ENCODE measurements at regions not wholly inside any gene's neighbourhood (a gene's known extent, or its start where the extent isn't known, plus 50 kb on each side); places are given as distances from the start of the nearest gene placed in this dataset.
"Not testable (repeated sequence)": the region's sequence is repeated elsewhere in the genome, so short reads cannot be mapped to it uniquely, and the experiment has no call there.

DNA sequence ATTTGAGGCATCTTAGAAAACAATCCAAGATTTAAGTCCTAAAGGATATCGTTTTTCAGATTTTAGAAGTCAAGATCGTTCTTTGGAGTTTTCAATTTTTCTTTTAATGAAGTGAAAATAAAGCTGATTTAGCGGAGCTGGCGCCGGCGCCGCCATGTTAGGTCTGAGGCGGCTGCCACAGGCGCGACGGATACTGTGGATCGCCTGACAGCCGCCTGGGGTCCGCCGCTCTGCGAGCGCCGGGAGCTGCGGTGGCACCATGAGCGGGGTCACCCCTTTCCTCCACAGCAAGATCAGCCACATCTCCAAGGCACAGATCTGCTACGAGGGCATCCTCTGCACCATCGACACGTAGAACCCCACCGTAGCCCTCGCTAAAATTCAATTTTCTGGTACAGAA lies 247.2 kb downstream of the GJA1 start:
- Mint-ChIP-seq H3K27me3 (ENCODE audit: low read depth) (no peaks in the 10 kb centered on the region), H3K36me3 (ENCODE audit: low read depth) (no peaks in the 10 kb centered on the region), H3K4me3 (no peak overlapping the region), H3K9me3 (peaks cover 2% of the 10 kb centered on the region), H3K27ac (no peak overlapping the region), H3K4me1 (no peaks in the 10 kb centered on the region)
- TF ChIP-seq, protein P1, sequence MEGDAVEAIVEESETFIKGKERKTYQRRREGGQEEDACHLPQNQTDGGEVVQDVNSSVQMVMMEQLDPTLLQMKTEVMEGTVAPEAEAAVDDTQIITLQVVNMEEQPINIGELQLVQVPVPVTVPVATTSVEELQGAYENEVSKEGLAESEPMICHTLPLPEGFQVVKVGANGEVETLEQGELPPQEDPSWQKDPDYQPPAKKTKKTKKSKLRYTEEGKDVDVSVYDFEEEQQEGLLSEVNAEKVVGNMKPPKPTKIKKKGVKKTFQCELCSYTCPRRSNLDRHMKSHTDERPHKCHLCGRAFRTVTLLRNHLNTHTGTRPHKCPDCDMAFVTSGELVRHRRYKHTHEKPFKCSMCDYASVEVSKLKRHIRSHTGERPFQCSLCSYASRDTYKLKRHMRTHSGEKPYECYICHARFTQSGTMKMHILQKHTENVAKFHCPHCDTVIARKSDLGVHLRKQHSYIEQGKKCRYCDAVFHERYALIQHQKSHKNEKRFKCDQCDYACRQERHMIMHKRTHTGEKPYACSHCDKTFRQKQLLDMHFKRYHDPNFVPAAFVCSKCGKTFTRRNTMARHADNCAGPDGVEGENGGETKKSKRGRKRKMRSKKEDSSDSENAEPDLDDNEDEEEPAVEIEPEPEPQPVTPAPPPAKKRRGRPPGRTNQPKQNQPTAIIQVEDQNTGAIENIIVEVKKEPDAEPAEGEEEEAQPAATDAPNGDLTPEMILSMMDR (IDR thresholded peaks at IDR 0.05; ENCODE audit: unreplicated experiment in 3 of 3) = no peak

DNA sequence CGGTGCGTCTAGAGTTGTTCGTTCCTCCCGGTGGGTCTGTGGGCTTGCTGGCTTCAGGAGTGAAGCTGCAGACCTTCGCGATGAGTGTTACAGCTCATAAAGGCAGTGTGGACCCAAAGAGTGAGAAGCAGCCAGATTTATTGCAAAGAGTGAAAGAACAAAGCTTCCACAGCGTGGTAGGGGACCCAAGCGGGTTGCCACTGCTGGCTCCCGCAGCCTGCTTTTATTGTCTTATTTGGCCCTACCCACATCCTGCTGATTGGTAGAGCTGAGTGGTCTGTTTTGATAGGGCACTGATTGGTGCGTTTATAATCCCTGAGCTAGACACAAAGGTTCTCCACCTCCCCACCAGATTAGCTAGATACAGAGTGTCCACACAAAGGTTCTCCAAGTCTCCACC lies 250.4 kb downstream of the GJA1 start:
- H3K9me3 Mint-ChIP-seq; H3K4me3 Mint-ChIP-seq; H3K36me3 Mint-ChIP-seq (ENCODE audit: low read depth); H3K27ac Mint-ChIP-seq; H3K4me1 Mint-ChIP-seq; H3K27me3 Mint-ChIP-seq (ENCODE audit: low read depth): not testable (repeated sequence)

DNA sequence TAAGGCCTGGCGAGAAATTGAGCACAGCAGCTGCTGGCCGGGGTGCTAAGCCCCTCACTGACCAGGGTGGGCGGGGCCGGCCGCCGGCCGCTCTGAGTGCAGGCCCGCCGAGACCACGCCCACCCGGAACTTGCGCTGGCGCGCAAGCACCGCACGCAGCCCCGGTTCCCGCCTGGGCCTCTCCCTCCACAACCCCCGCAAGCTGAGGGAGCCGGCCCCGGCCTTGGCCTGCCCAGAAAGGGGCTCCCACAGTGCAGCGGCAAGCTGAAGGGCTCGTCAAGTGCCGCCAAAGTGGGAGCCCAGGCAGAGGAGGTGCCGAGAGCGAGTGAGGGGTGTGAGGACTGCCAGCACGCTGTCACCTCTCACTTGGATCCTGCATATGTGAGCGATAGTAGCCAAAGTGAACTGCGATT lies 251.2 kb downstream of the GJA1 start:
- Mint-ChIP-seq H3K4me1 (peaks cover 6% of the 10 kb centered on the region), H3K9me3 (peaks cover 2% of the 10 kb centered on the region), H3K27me3 (ENCODE audit: low read depth) (no peaks in the 10 kb centered on the region), H3K27ac (no peak overlapping the region), H3K36me3 (ENCODE audit: low read depth) (no peaks in the 10 kb centered on the region), H3K4me3 (no peak overlapping the region)
- TF ChIP-seq, protein P1 (IDR thresholded peaks at IDR 0.05; ENCODE audit: unreplicated experiment in 3 of 3) = no peak

DNA sequence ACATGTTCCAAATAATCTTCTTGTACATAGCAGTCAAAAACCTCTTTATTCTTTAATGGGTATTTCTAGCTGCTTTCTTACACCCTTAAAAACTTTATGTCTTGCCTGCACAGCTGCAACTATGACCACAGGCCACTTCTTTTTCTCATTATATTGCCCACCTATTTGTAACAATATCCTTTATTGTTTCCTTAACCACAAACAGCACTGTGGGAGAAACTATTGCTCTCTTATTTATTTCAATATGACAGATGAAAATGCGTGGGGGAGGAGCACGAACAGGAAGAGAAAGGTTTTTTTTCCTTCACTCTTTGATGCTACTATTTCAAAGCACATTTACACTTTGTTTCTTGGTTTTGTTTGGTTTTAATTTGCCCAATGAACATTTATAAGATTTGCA lies 253.5 kb downstream of the GJA1 start:
- Mint-ChIP-seq H3K4me1 (peaks cover 6% of the 10 kb centered on the region), H3K27ac (no peak overlapping the region), H3K36me3 (ENCODE audit: low read depth) (no peaks in the 10 kb centered on the region), H3K27me3 (ENCODE audit: low read depth) (peaks cover 4% of the 10 kb centered on the region), H3K4me3 (no peak overlapping the region), H3K9me3 (no peaks in the 10 kb centered on the region)
- TF ChIP-seq, protein P1 (IDR thresholded peaks at IDR 0.05; ENCODE audit: unreplicated experiment in 3 of 3) = no peak

DNA sequence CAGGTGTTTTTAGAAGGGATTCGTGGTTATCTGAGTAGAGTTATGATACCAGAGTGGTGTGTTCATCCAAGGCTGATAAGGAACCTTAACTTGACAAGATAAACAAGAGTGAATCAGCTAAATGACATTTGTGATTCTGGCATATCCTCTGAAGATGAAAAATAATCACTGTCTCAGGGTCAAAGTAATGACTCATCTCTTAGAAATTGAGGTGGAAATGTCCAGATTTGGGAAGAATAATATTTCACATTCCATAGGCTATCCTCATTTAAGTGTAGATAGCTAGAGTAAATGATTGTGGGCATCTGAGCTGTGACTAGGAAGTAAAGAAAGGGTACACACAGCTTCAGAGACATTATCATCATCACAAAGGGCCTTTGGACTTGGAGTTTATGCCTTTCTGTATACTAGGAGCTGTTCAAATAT lies 255.7 kb downstream of the GJA1 start:
- Mint-ChIP-seq H3K27ac (no peak overlapping the region), H3K9me3 (no peaks in the 10 kb centered on the region), H3K27me3 (ENCODE audit: low read depth) (peaks cover 4% of the 10 kb centered on the region), H3K36me3 (ENCODE audit: low read depth) (no peaks in the 10 kb centered on the region), H3K4me3 (no peak overlapping the region), H3K4me1 (peaks cover 15% of the 10 kb centered on the region)
- TF ChIP-seq, protein P1 (IDR thresholded peaks at IDR 0.05; ENCODE audit: unreplicated experiment in 3 of 3) = no peak

DNA sequence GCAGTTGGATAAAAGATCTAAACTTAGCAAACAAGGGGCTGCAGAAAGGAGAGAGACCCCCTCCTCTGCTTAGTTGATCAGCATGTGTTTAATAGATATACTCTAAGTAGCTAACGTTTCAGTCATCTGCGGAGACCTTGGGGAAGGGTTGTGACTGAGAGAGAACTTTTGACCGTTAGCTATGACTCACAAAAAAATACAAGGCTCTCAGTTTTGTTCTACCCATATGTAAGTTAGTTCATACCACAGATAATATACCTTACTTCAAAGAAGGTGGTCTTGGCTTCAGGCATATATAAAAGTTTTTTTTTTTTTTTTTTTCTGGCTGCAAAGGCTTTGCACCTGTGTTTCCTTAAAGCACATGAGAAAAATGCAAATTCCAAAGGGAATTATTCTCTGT lies 258.9 kb downstream of the GJA1 start:
- no peaks in the 10 kb centered on the region for H3K36me3 Mint-ChIP-seq (ENCODE audit: low read depth)
- peaks cover 4% of the 10 kb centered on the region for H3K27me3 Mint-ChIP-seq (ENCODE audit: low read depth)
- no peak overlapping the region for H3K27ac Mint-ChIP-seq
- H3K9me3 Mint-ChIP-seq = no peaks in the 10 kb centered on the region
- H3K4me1 Mint-ChIP-seq = peaks cover 9% of the 10 kb centered on the region
- H3K4me3 Mint-ChIP-seq = no peak overlapping the region
- TF ChIP-seq, protein P1 (IDR thresholded peaks at IDR 0.05; ENCODE audit: unreplicated experiment in 3 of 3) = no peak

Data from nephron (organoid).